Mesenchymal stem cell (in vitro differentiated cells and primary cell): ENCODE measurements at regions not wholly inside any gene's neighbourhood (a gene's known extent, or its start where the extent isn't known, plus 50 kb on each side); places are given as distances from the start of the nearest gene placed in this dataset.

ENCODE experiments used
- DNase-seq: peaks from one replicate; pipeline ENCODE4 v3.0.0-alpha.2; 2013
- H2AFZ ChIP-seq: one replicate; pipeline ENCODE4 v1.6.1; 2013; ENCODE audit warnings: low read depth, mild to moderate bottlenecking, control low read depth, inconsistent platforms, low read length, moderate library complexity
- H2AK5ac ChIP-seq: 2 replicates; pipeline ENCODE4 v1.6.1; 2013; ENCODE audit warnings: low read length, moderate library complexity, mild to moderate bottlenecking, inconsistent platforms; ENCODE audit not compliant: severe bottlenecking
- H2BK120ac ChIP-seq: one replicate; pipeline ENCODE4 v1.6.1; 2013; ENCODE audit warnings: low read depth, mild to moderate bottlenecking, inconsistent platforms, low read length, moderate library complexity
- H2BK12ac ChIP-seq, 2 experiments: one replicate each; pipeline ENCODE4 v1.6.1; 2013; ENCODE audit warnings: inconsistent platforms in 2 of 2, low read length in 2 of 2, mild to moderate bottlenecking in 2 of 2, moderate library complexity in 2 of 2, control low read depth in 1 of 2
- H2BK15ac ChIP-seq: one replicate; pipeline ENCODE4 v1.6.1; 2013; ENCODE audit warnings: mild to moderate bottlenecking, low read depth, inconsistent platforms; ENCODE audit not compliant: poor library complexity, severe bottlenecking
- H2BK5ac ChIP-seq: 2 replicates; pipeline ENCODE4 v1.6.1; 2013; ENCODE audit warnings: low read depth, mild to moderate bottlenecking, low read length, control low read depth, inconsistent platforms; ENCODE audit not compliant: poor library complexity, severe bottlenecking
- H3K14ac ChIP-seq, 2 experiments: one replicate each; pipeline ENCODE4 v1.6.1; 2013; ENCODE audit warnings: inconsistent platforms in 2 of 2, low read length in 2 of 2, control low read depth in 1 of 2, mild to moderate bottlenecking in 1 of 2, moderate library complexity in 1 of 2
- H3K18ac ChIP-seq, 2 experiments: one replicate each; pipeline ENCODE4 v1.6.1; 2013; ENCODE audit warnings: inconsistent platforms in 2 of 2, low read length in 2 of 2, control low read depth in 1 of 2, low read depth in 1 of 2, mild to moderate bottlenecking in 1 of 2
- H3K23ac ChIP-seq, 2 experiments: one replicate each; pipeline ENCODE4 v1.6.1; 2013; ENCODE audit warnings: inconsistent platforms in 2 of 2, low read length in 2 of 2, mild to moderate bottlenecking in 2 of 2, moderate library complexity in 2 of 2, control low read depth in 1 of 2
- H3K27ac ChIP-seq: 2 replicates; pipeline ENCODE4 v1.5.1; 2013; ENCODE audit warnings: mild to moderate bottlenecking, moderate library complexity, low read length, control low read depth, inconsistent platforms; ENCODE audit not compliant: poor library complexity, severe bottlenecking
- H3K27me3 ChIP-seq, 2 experiments: 2 replicates each; pipeline versions ENCODE4 v1.6.1 to v1.7.0; 2013; ENCODE audit warnings: low read length in 2 of 2, mild to moderate bottlenecking in 2 of 2, moderate library complexity in 2 of 2, control low read depth in 1 of 2, inconsistent platforms in 1 of 2; ENCODE audit not compliant: control insufficient read depth in 1 of 2, insufficient read depth in 1 of 2
- H3K36me3 ChIP-seq, 2 experiments: 2 replicates each; pipeline versions ENCODE4 v1.6.1 to v1.7.0; 2013; ENCODE audit warnings: low read length in 2 of 2, control low read depth in 1 of 2, inconsistent platforms in 1 of 2, low read depth in 1 of 2, mild to moderate bottlenecking in 1 of 2; ENCODE audit not compliant: insufficient read depth in 2 of 2, control insufficient read depth in 1 of 2
- H3K4ac ChIP-seq, 2 experiments: one replicate each; pipeline ENCODE4 v1.6.1; 2013; ENCODE audit warnings: inconsistent platforms in 2 of 2, low read length in 2 of 2, mild to moderate bottlenecking in 2 of 2, moderate library complexity in 2 of 2, control low read depth in 1 of 2, low read depth in 1 of 2
- H3K4me1 ChIP-seq: 2 replicates; pipeline ENCODE4 v1.6.1; 2013; ENCODE audit warnings: low read depth, low read length, control low read depth; ENCODE audit not compliant: control insufficient read depth, insufficient read depth
- H3K4me2 ChIP-seq: 2 replicates; pipeline ENCODE4 v1.6.1; 2013; ENCODE audit warnings: low read length, mild to moderate bottlenecking, inconsistent platforms; ENCODE audit not compliant: poor library complexity, severe bottlenecking
- H3K4me3 ChIP-seq, 2 experiments: 2 replicates each; pipeline versions ENCODE4 v1.5.1 to v1.7.0; 2013; ENCODE audit warnings: low read length in 2 of 2, mild to moderate bottlenecking in 2 of 2, control low read depth in 1 of 2, low read depth in 1 of 2; ENCODE audit not compliant: insufficient read depth in 1 of 2
- H3K79me1 ChIP-seq: replicated peaks from 2 replicates; pipeline ENCODE4 v1.6.1; 2013; ENCODE audit warnings: mild to moderate bottlenecking, control low read depth, low read length, inconsistent platforms; ENCODE audit not compliant: poor library complexity, severe bottlenecking
- H3K9ac ChIP-seq: 2 replicates; pipeline ENCODE4 v1.7.0; 2013; ENCODE audit warnings: mild to moderate bottlenecking, low read length, moderate library complexity
- H3K9me3 ChIP-seq: 2 replicates; pipeline ENCODE4 v1.7.0; 2013; ENCODE audit warnings: mild to moderate bottlenecking, low read length; ENCODE audit not compliant: control insufficient read depth
- H4K8ac ChIP-seq: one replicate; pipeline ENCODE4 v1.6.1; 2013; ENCODE audit warnings: inconsistent platforms, mild to moderate bottlenecking, low read length, moderate library complexity
- H4K91ac ChIP-seq: one replicate; pipeline ENCODE4 v1.6.1; 2013; ENCODE audit warnings: mild to moderate bottlenecking, low read length, inconsistent platforms
- WGBS: methylation state at CpG from one replicate; pipeline ENCODE4 v1.1.7; 2013; ENCODE audit warnings: mixed read lengths; 5-methylcytosine and 5-hydroxymethylcytosine counted together

- Histone ChIP-seq H3K9ac (no peak overlapping the region), H3K18ac (no peak overlapping the region), H3K27ac (no peak overlapping the region), H3K4me3 (no peak overlapping the region), H4K91ac (no peak overlapping the region), H2BK15ac (no peak overlapping the region), H2BK120ac (no peak overlapping the region), H2BK5ac (no peak overlapping the region), H3K4me1 (no peaks in the 10 kb centered on the region), H3K79me1 (no peaks in the 10 kb centered on the region), H3K4ac (no peak overlapping the region), H3K9me3 (no peaks in the 10 kb centered on the region), H2BK12ac (no peak overlapping the region), H3K14ac (no peak overlapping the region), H2AK5ac (no peak overlapping the region), H3K4me2 (no peak overlapping the region), H3K23ac (no peak overlapping the region), H4K8ac (no peak overlapping the region), H2AFZ (no peak overlapping the region), H3K27me3 (no peaks in the 10 kb centered on the region), H3K36me3 (no peaks in the 10 kb centered on the region)
- no peak for DNase-seq
- no CpG with 5 or more reads among the region's 2 CpGs for WGBS
These were observed 283.8 kb downstream of the RAP2B start for GRCh38 chr3:153445817-153446216.

- Histone ChIP-seq H3K9ac (no peak overlapping the region), H2AFZ (no peak overlapping the region), H3K4me2 (no peak overlapping the region), H4K91ac (no peak overlapping the region), H3K27ac (no peak overlapping the region), H3K4me3 (no peak overlapping the region), H2BK5ac (no peak overlapping the region), H3K18ac (no peak overlapping the region), H4K8ac (no peak overlapping the region), H2BK120ac (no peak overlapping the region), H2BK12ac (no peak overlapping the region), H3K4me1 (no peaks in the 10 kb centered on the region), H3K36me3 (no peaks in the 10 kb centered on the region), H3K27me3 (no peaks in the 10 kb centered on the region), H3K9me3 (no peaks in the 10 kb centered on the region), H3K4ac (no peak overlapping the region), H2BK15ac (no peak overlapping the region), H2AK5ac (no peak overlapping the region), H3K23ac (no peak overlapping the region), H3K14ac (no peak overlapping the region), H3K79me1 (no peaks in the 10 kb centered on the region)
- DNase-seq = no peak
- WGBS = 94% methylated on average over 5 of the region's 5 CpGs
These were observed 286.3 kb downstream of the RAP2B start for GRCh38 chr3:153448151-153448829.

- no CpG with 5 or more reads among the region's 2 CpGs for WGBS
- H4K91ac ChIP-seq = no peak overlapping the region
- H3K4me2 ChIP-seq = no peak overlapping the region
- H2AFZ ChIP-seq = no peak overlapping the region
- H3K27ac ChIP-seq = no peak overlapping the region
- no peak overlapping the region for H2BK120ac ChIP-seq
- DNase-seq = no peak
- no peaks in the 10 kb centered on the region for H3K36me3 ChIP-seq
- no peaks in the 10 kb centered on the region for H3K79me1 ChIP-seq
- H2BK15ac ChIP-seq = no peak overlapping the region
- H2BK12ac ChIP-seq = no peak overlapping the region
- H3K9me3 ChIP-seq = no peaks in the 10 kb centered on the region
- H3K23ac ChIP-seq = no peak overlapping the region
- H3K4me3 ChIP-seq = no peak overlapping the region
- H3K4ac ChIP-seq = no peak overlapping the region
- no peak overlapping the region for H4K8ac ChIP-seq
- H2BK5ac ChIP-seq = no peak overlapping the region
- H3K27me3 ChIP-seq = no peaks in the 10 kb centered on the region
- no peak overlapping the region for H3K14ac ChIP-seq
- no peak overlapping the region for H2AK5ac ChIP-seq
- no peak overlapping the region for H3K9ac ChIP-seq
- no peak overlapping the region for H3K18ac ChIP-seq
- no peaks in the 10 kb centered on the region for H3K4me1 ChIP-seq
These were observed 295.0 kb downstream of the RAP2B start for GRCh38 chr3:153456833-153457545.

- Histone ChIP-seq H3K4me2 (no peak overlapping the region), H3K9ac (no peak overlapping the region), H3K9me3 (no peaks in the 10 kb centered on the region), H2BK12ac (no peak overlapping the region), H3K14ac (no peak overlapping the region), H2BK15ac (no peak overlapping the region), H3K36me3 (no peaks in the 10 kb centered on the region), H3K27me3 (no peaks in the 10 kb centered on the region), H2AK5ac (no peak overlapping the region), H2BK5ac (no peak overlapping the region), H3K4me1 (no peaks in the 10 kb centered on the region), H3K79me1 (no peaks in the 10 kb centered on the region), H3K4me3 (no peak overlapping the region), H3K4ac (no peak overlapping the region), H2AFZ (no peak overlapping the region), H3K27ac (no peak overlapping the region), H4K8ac (no peak overlapping the region), H3K23ac (no peak overlapping the region), H4K91ac (no peak overlapping the region), H3K18ac (no peak overlapping the region), H2BK120ac (no peak overlapping the region)
- WGBS = 100% methylated on average over 1 of the region's 3 CpGs
- DNase-seq = no peak
These were observed 296.9 kb downstream of the RAP2B start for GRCh38 chr3:153458881-153459280.
